HEK293T (cell line): ENCODE measurements at regions not wholly inside any gene's neighbourhood (a gene's known extent, or its start where the extent isn't known, plus 50 kb on each side); places are given as distances from the start of the nearest gene placed in this dataset.

Source experiments
- CTCF ChIA-PET: fragments of 350-600 bp; formaldehyde crosslinking; extraction: SDS; loops from one replicate; lab custom pipeline; 2021; ENCODE audit warnings: antibody characterized with exemption, inconsistent platforms; lab: Yijun Ruan, JAX
- POLR2A ChIA-PET: fragments of 350-600 bp; formaldehyde crosslinking; extraction: SDS; loops from one replicate; lab custom pipeline; 2020; ENCODE audit warnings: antibody characterized with exemption, inconsistent platforms; lab: Yijun Ruan, JAX
- DNase-seq: peaks from one replicate; pipeline ENCODE4 v3.0.0; 2012; ENCODE audit warnings: mixed read lengths; ENCODE audit errors: extremely low spot score
- ARNT ChIP-seq: fragments of 450-650 bp; IDR thresholded peaks from 2 replicates; pipeline ENCODE4 v1.6.1; 2017; ENCODE audit warnings: mild to moderate bottlenecking
- BHLHE40 ChIP-seq: fragments of 450-650 bp; IDR thresholded peaks from 2 replicates; pipeline ENCODE4 v1.6.1; 2016; ENCODE audit warnings: mild to moderate bottlenecking, moderate library complexity, borderline replicate concordance
- CTBP1 ChIP-seq: fragments of 450-650 bp; IDR thresholded peaks from 2 replicates; pipeline ENCODE4 v1.6.1; 2016; ENCODE audit warnings: borderline replicate concordance
- ELF4 ChIP-seq: fragments of 450-650 bp; IDR thresholded peaks from 2 replicates; pipeline ENCODE4 v1.6.1; 2017; ENCODE audit warnings: antibody characterized with exemption
- FOXA1 ChIP-seq: fragments of 450-650 bp; IDR thresholded peaks from 2 replicates; pipeline ENCODE4 v1.6.1; 2016; ENCODE audit warnings: mild to moderate bottlenecking
- FOXK2 ChIP-seq: fragments of 450-650 bp; IDR thresholded peaks from 2 replicates; pipeline ENCODE4 v1.6.1; 2016; ENCODE audit warnings: mild to moderate bottlenecking
- FOXM1 ChIP-seq: fragments of 450-650 bp; IDR thresholded peaks from 2 replicates; pipeline ENCODE4 v1.6.1; 2017; ENCODE audit warnings: mild to moderate bottlenecking, borderline replicate concordance
- HDGF ChIP-seq: fragments of 450-650 bp; IDR thresholded peaks from 2 replicates; pipeline ENCODE4 v1.6.1; 2017; ENCODE audit warnings: antibody characterized with exemption, borderline replicate concordance
- L3MBTL2 ChIP-seq: fragments of 450-650 bp; conservative IDR thresholded peaks from 2 replicates; pipeline ENCODE4 v1.6.1; 2016; ENCODE audit warnings: mild to moderate bottlenecking
- LEF1 ChIP-seq: fragments of 450-650 bp; IDR thresholded peaks from 2 replicates; pipeline ENCODE4 v1.6.1; 2017; ENCODE audit warnings: mild to moderate bottlenecking, borderline replicate concordance
- NFRKB ChIP-seq: fragments of 450-650 bp; IDR thresholded peaks from 2 replicates; pipeline ENCODE4 v1.6.1; 2016; ENCODE audit warnings: mild to moderate bottlenecking, moderate library complexity
- PKNOX1 ChIP-seq: fragments of 450-650 bp; IDR thresholded peaks from 2 replicates; pipeline ENCODE4 v1.6.1; 2016
- SP1 ChIP-seq: fragments of 450-650 bp; IDR thresholded peaks from 2 replicates; pipeline ENCODE4 v1.6.1; 2017
- SUZ12 ChIP-seq: fragments of 450-650 bp; IDR thresholded peaks from 2 replicates; pipeline ENCODE4 v1.6.1; 2016; ENCODE audit warnings: mild to moderate bottlenecking
- TARDBP ChIP-seq: fragments of 450-650 bp; IDR thresholded peaks from 2 replicates; pipeline ENCODE4 v1.6.1; 2016
- ZNF384 ChIP-seq: fragments of 450-650 bp; IDR thresholded peaks from 2 replicates; pipeline ENCODE4 v1.6.1; 2016

GRCh38 chr2:65599693-65600092, 167.3 kb upstream of the SPRED2 start:
- DNase-seq = no peak
- CTCF ChIA-PET = no interaction called here
- TF ChIP-seq SP1 (no peak), ZNF384 (no peak), FOXK2 (no peak), LEF1 (no peak), FOXM1 (no peak), PKNOX1 (no peak), SUZ12 (no peak), NFRKB (no peak), FOXA1 (no peak), ARNT (no peak), CTBP1 (no peak), HDGF (no peak), TARDBP (no peak), ELF4 (no peak)
- POLR2A ChIA-PET = no interaction called here

- no peak for DNase-seq
- POLR2A ChIA-PET = no interaction called here
- CTCF ChIA-PET = no interaction called here
- TF ChIP-seq FOXK2 = no peak
- TF ChIP-seq SP1 = no peak
- no peak for TF ChIP-seq L3MBTL2
- TF ChIP-seq LEF1 = no peak
- TF ChIP-seq ELF4 = no peak
- no peak for TF ChIP-seq SUZ12
- TF ChIP-seq PKNOX1 = no peak
- no peak for TF ChIP-seq CTBP1
- no peak for TF ChIP-seq FOXM1
- TF ChIP-seq HDGF = no peak
- no peak for TF ChIP-seq BHLHE40
- no peak for TF ChIP-seq ZNF384
- no peak for TF ChIP-seq NFRKB
- TF ChIP-seq FOXA1 = no peak
- no peak for TF ChIP-seq TARDBP
- TF ChIP-seq ARNT = no peak
Measured at GRCh38 chr2:65598996-65599395, 166.6 kb upstream of the SPRED2 start.

GRCh38 chr2:65598264-65598663, 165.9 kb upstream of the SPRED2 start:
- DNase-seq = no peak
- CTCF ChIA-PET = no interaction called here
- POLR2A ChIA-PET = no interaction called here
- TF ChIP-seq LEF1 (no peak), CTBP1 (no peak), ARNT (no peak), HDGF (no peak), SP1 (no peak), SUZ12 (no peak), FOXA1 (no peak), FOXM1 (no peak), L3MBTL2 (no peak)

- POLR2A ChIA-PET = no interaction called here
Measured at GRCh38 chr2:65595630-65596029, 163.2 kb upstream of the SPRED2 start.

GRCh38 chr2:65594150-65594549, 161.8 kb upstream of the SPRED2 start:
- ChIA-PET POLR2A (no interaction called here), CTCF (no interaction called here)
- no peak for DNase-seq
- TF ChIP-seq L3MBTL2 = no peak
- no peak for TF ChIP-seq FOXM1
- no peak for TF ChIP-seq PKNOX1
- TF ChIP-seq TARDBP = no peak
- TF ChIP-seq BHLHE40 = no peak
- TF ChIP-seq FOXK2 = no peak
- no peak for TF ChIP-seq ELF4
- no peak for TF ChIP-seq ZNF384
- no peak for TF ChIP-seq NFRKB
- TF ChIP-seq CTBP1 = no peak

More at GRCh38 chr2:65595630-65596029, 163.2 kb upstream of the SPRED2 start:
- no peak for TF ChIP-seq ELF4
- CTCF ChIA-PET = interaction anchor here (0.6 kb wide), 1 partner anchor 522 kb away, joined by 3 read pairs; no protein-coding TSS in a partner anchor
- no peak for DNase-seq

GRCh38 chr2:65589667-65590066, 157.3 kb upstream of the SPRED2 start:
- TF ChIP-seq FOXK2 (no peak), CTBP1 (no peak), ZNF384 (no peak), PKNOX1 (no peak), FOXM1 (no peak), BHLHE40 (no peak), ELF4 (no peak), L3MBTL2 (no peak), SUZ12 (no peak), SP1 (no peak), HDGF (no peak), TARDBP (no peak), FOXA1 (no peak), NFRKB (no peak), LEF1 (no peak), ARNT (no peak)
- POLR2A ChIA-PET = no interaction called here
- no peak for DNase-seq
- CTCF ChIA-PET = no interaction called here
